HepG2 (cell line): ENCODE measurements at regions not wholly inside any gene's neighbourhood (a gene's known extent, or its start where the extent isn't known, plus 50 kb on each side); places are given as distances from the start of the nearest gene placed in this dataset.

Experiments
- LCORL ChIP-seq, 2 experiments: fragments of 450-650 bp in 1 of 2; sonication (generic) in 1 of 2; formaldehyde crosslinking in 1 of 2; IDR thresholded peaks; 2 replicates each; pipeline versions ENCODE4 v1.5.0 to v1.6.1; 2017 to 2020; ENCODE audit warnings: antibody characterized with exemption in 1 of 2, missing genetic modification reagents in 1 of 2
- POLR2A ChIP-seq, 2 experiments: IDR thresholded peaks; 2 replicates each; pipeline ENCODE4 v1.6.1; 2011; ENCODE audit warnings: low read depth in 2 of 2, low read length in 2 of 2, mild to moderate bottlenecking in 1 of 2, moderate library complexity in 1 of 2; ENCODE audit not compliant: insufficient read depth in 1 of 2
- SPEN ChIP-seq: sonication (generic); formaldehyde crosslinking; IDR thresholded peaks from 2 replicates; pipeline ENCODE4 v1.5.1; 2020; ENCODE audit warnings: low read depth, mild to moderate bottlenecking, missing genetic modification reagents

DNA sequence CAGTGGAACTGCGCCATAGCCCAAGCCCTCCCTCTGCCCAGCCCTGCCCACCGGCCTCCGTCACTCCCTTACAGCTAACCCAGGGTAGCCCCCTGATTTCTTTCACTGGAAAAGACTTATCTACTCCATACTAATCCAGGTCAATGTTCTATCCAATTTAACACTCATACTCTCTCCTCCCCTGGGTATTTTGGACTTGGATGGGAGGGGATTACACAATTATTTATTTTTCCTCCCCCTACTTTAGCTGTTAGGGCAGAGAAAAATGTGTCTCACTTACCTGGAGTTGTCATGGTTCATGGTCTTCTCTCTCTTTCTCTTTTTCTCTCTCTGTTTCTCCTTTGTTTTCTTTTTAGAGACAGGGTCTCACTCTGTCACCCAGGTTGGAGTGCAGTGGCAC, 100.6 kb upstream of the ST8SIA3 start:
- TF ChIP-seq POLR2A (IDR thresholded peaks at IDR 0.05; ENCODE audit: insufficient read depth in 1 of 2, low read depth in 2 of 2, low read length in 2 of 2): no peak
- TF ChIP-seq LCORL (IDR thresholded peaks at IDR 0.05): no peak
- no peak for TF ChIP-seq LCORL (CRISPR knock-in tag; IDR thresholded peaks at IDR 0.05)
- TF ChIP-seq SPEN: no peak
